ENCODE measurements at regions not wholly inside any gene's neighbourhood (a gene's known extent, or its start where the extent isn't known, plus 50 kb on each side); places are given as distances from the start of the nearest gene placed in this dataset.

DNA sequence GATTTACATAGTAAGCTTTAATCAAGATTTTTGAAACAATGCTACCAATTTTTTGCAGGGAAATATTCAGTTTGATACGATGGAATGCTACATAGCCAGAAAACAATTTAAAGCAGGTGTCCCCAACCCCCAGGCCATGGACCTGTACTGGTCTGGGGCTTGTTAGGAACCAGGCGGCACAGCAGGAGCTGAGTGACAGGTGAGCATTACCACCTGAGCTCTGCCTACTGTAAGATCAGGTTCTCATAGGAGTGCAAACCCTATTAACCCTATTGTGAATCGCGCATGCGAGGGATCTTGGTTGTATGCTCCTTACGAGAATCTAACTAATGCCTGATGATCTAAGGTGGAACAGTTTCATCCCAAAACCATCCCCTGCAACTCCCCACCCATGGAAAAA lies 322.6 kb upstream of the NECTIN3 start:
- Histone ChIP-seq H3K27ac (ENCODE audit: low read length) (no peak overlapping the region), H3K36me3 (ENCODE audit: control insufficient read depth in 2 of 2, extremely low read depth in 1 of 2, insufficient read depth in 1 of 2, low read length in 1 of 2) (no peaks in the 10 kb centered on the region), H3K4me3 (ENCODE audit: control insufficient read depth in 1 of 2, extremely low read depth in 1 of 2, low read length in 1 of 2) (no peak overlapping the region), H3K4me1 (ENCODE audit: control insufficient read depth in 1 of 2, extremely low read depth in 1 of 2, insufficient read depth in 2 of 2, low read length in 2 of 2) (no peaks in the 10 kb centered on the region), H3K27me3 (replicated peaks in 1 of 2; ENCODE audit: control insufficient read depth in 2 of 2, extremely low read depth in 1 of 2, insufficient read depth in 2 of 2, low read length in 1 of 2) (no peaks in the 10 kb centered on the region), H3K9me3 (no peaks in the 10 kb centered on the region)
- Mint-ChIP-seq H3K4me1 (no peaks in the 10 kb centered on the region), H3K9me3 (no peaks in the 10 kb centered on the region), H3K4me3 (no peak overlapping the region), H3K27ac (no peak overlapping the region), H3K27me3 (peaks cover 0 to 7% of the 10 kb centered on the region in 2 donors), H3K36me3 (no peaks in the 10 kb centered on the region)
- DNase-seq (no peak), ATAC-seq (replicated peaks in 1 of 4) (no peak)
- ChIA-PET CTCF (no interaction called here), POLR2A (no interaction called here)
- 93% methylated on average over 5 of the region's 6 CpGs for WGBS (ENCODE audit: insufficient coverage)

GRCh38 chr3:110750201-110750600 lies 321.4 kb upstream of the NECTIN3 start:
- H3K27me3 ChIP-seq (replicated peaks in 1 of 2; ENCODE audit: control insufficient read depth in 2 of 2, extremely low read depth in 1 of 2, insufficient read depth in 2 of 2, low read length in 1 of 2), result no peaks in the 10 kb centered on the region
- no peaks in the 10 kb centered on the region for H3K36me3 ChIP-seq (ENCODE audit: control insufficient read depth in 2 of 2, extremely low read depth in 1 of 2, insufficient read depth in 1 of 2, low read length in 1 of 2)
- ChIA-PET POLR2A (no interaction called here), CTCF (interaction anchor here in 1 of 2 donors (0.6 kb wide), 1 partner anchor 1407 kb away, joined by 3 read pairs; no protein-coding TSS in a partner anchor)
- no peak overlapping the region for H3K27ac ChIP-seq (ENCODE audit: low read length)
- H3K4me3 ChIP-seq (ENCODE audit: control insufficient read depth in 1 of 2, extremely low read depth in 1 of 2, low read length in 1 of 2), result no peak overlapping the region
- Mint-ChIP-seq H3K4me3 (no peak overlapping the region), H3K27ac (no peak overlapping the region), H3K36me3 (no peaks in the 10 kb centered on the region), H3K27me3 (peaks cover 0 to 7% of the 10 kb centered on the region in 2 donors), H3K9me3 (no peaks in the 10 kb centered on the region), H3K4me1 (no peaks in the 10 kb centered on the region)
- H3K4me1 ChIP-seq (ENCODE audit: control insufficient read depth in 1 of 2, extremely low read depth in 1 of 2, insufficient read depth in 2 of 2, low read length in 2 of 2), result no peaks in the 10 kb centered on the region
- no peaks in the 10 kb centered on the region for H3K9me3 ChIP-seq
- ATAC-seq (replicated peaks in 1 of 4) (no peak), DNase-seq (no peak)

- ATAC-seq (replicated peaks in 1 of 4) (no peak), DNase-seq (no peak)
- CTCF ChIA-PET, result no interaction called here
- Histone ChIP-seq H3K4me3 (ENCODE audit: control insufficient read depth in 1 of 2, extremely low read depth in 1 of 2, low read length in 1 of 2) (no peak overlapping the region), H3K9me3 (no peaks in the 10 kb centered on the region), H3K36me3 (ENCODE audit: control insufficient read depth in 2 of 2, extremely low read depth in 1 of 2, insufficient read depth in 1 of 2, low read length in 1 of 2) (no peaks in the 10 kb centered on the region), H3K27me3 (replicated peaks in 1 of 2; ENCODE audit: control insufficient read depth in 2 of 2, extremely low read depth in 1 of 2, insufficient read depth in 2 of 2, low read length in 1 of 2) (no peaks in the 10 kb centered on the region), H3K4me1 (ENCODE audit: control insufficient read depth in 1 of 2, extremely low read depth in 1 of 2, insufficient read depth in 2 of 2, low read length in 2 of 2) (no peaks in the 10 kb centered on the region), H3K27ac (ENCODE audit: low read length) (no peak overlapping the region)
- Mint-ChIP-seq H3K36me3 (no peaks in the 10 kb centered on the region), H3K27ac (no peak overlapping the region), H3K27me3 (no peaks in the 10 kb centered on the region), H3K9me3 (no peaks in the 10 kb centered on the region), H3K4me1 (no peaks in the 10 kb centered on the region), H3K4me3 (no peak overlapping the region)
- 40% methylated on average over 1 of the region's 3 CpGs for WGBS (ENCODE audit: insufficient coverage)
- POLR2A ChIA-PET, result interaction anchor here in 1 of 2 donors (0.5 kb wide), 1 partner anchor 38 kb away, joined by 3 read pairs; no protein-coding TSS in a partner anchor
Measured at GRCh38 chr3:110752307-110752706, 319.3 kb upstream of the NECTIN3 start.

- Histone ChIP-seq H3K4me3 (ENCODE audit: control insufficient read depth in 1 of 2, extremely low read depth in 1 of 2, low read length in 1 of 2) (no peak overlapping the region), H3K9me3 (no peaks in the 10 kb centered on the region), H3K27ac (ENCODE audit: low read length) (no peak overlapping the region), H3K27me3 (replicated peaks in 1 of 2; ENCODE audit: control insufficient read depth in 2 of 2, extremely low read depth in 1 of 2, insufficient read depth in 2 of 2, low read length in 1 of 2) (no peaks in the 10 kb centered on the region), H3K36me3 (ENCODE audit: control insufficient read depth in 2 of 2, extremely low read depth in 1 of 2, insufficient read depth in 1 of 2, low read length in 1 of 2) (no peaks in the 10 kb centered on the region), H3K4me1 (ENCODE audit: control insufficient read depth in 1 of 2, extremely low read depth in 1 of 2, insufficient read depth in 2 of 2, low read length in 2 of 2) (no peaks in the 10 kb centered on the region)
- Mint-ChIP-seq H3K9me3 (no peaks in the 10 kb centered on the region), H3K27me3 (no peaks in the 10 kb centered on the region), H3K4me3 (no peak overlapping the region), H3K27ac (no peak overlapping the region), H3K4me1 (no peaks in the 10 kb centered on the region), H3K36me3 (no peaks in the 10 kb centered on the region)
- ChIA-PET CTCF (no interaction called here), POLR2A (no interaction called here)
- no peak for ATAC-seq (replicated peaks in 1 of 4)
- DNase-seq, result no peak
- 91% methylated on average over 1 of the region's 1 CpG for WGBS (ENCODE audit: insufficient coverage)
Measured at GRCh38 chr3:110753516-110753915, 318.1 kb upstream of the NECTIN3 start.

- ATAC-seq (replicated peaks in 1 of 4) (no peak), DNase-seq (no peak)
- no peak overlapping the region for H3K4me3 Mint-ChIP-seq
- H3K4me1 Mint-ChIP-seq, result no peaks in the 10 kb centered on the region
- ChIA-PET POLR2A (no interaction called here), CTCF (interaction anchor here in 1 of 2 donors (0.5 kb wide), 1 partner anchor 18 kb away, joined by 4 read pairs; no protein-coding TSS in a partner anchor)
- H3K27ac Mint-ChIP-seq, result no peak overlapping the region
- H3K9me3 Mint-ChIP-seq, result no peaks in the 10 kb centered on the region
- Histone ChIP-seq H3K9me3 (no peaks in the 10 kb centered on the region), H3K27me3 (replicated peaks in 1 of 2; ENCODE audit: control insufficient read depth in 2 of 2, extremely low read depth in 1 of 2, insufficient read depth in 2 of 2, low read length in 1 of 2) (no peaks in the 10 kb centered on the region), H3K36me3 (ENCODE audit: control insufficient read depth in 2 of 2, extremely low read depth in 1 of 2, insufficient read depth in 1 of 2, low read length in 1 of 2) (no peaks in the 10 kb centered on the region), H3K4me3 (ENCODE audit: control insufficient read depth in 1 of 2, extremely low read depth in 1 of 2, low read length in 1 of 2) (no peak overlapping the region), H3K4me1 (ENCODE audit: control insufficient read depth in 1 of 2, extremely low read depth in 1 of 2, insufficient read depth in 2 of 2, low read length in 2 of 2) (no peaks in the 10 kb centered on the region), H3K27ac (ENCODE audit: low read length) (no peak overlapping the region)
- 67% methylated on average over 1 of the region's 3 CpGs for WGBS (ENCODE audit: insufficient coverage)
- no peaks in the 10 kb centered on the region for H3K27me3 Mint-ChIP-seq
- H3K36me3 Mint-ChIP-seq, result no peaks in the 10 kb centered on the region
Measured at GRCh38 chr3:110754212-110754916, 317.3 kb upstream of the NECTIN3 start.

GRCh38 chr3:110755345-110755744 lies 316.3 kb upstream of the NECTIN3 start:
- DNase-seq, result no peak
- H3K9me3 Mint-ChIP-seq, result no peaks in the 10 kb centered on the region
- Histone ChIP-seq H3K9me3 (no peaks in the 10 kb centered on the region), H3K4me3 (ENCODE audit: control insufficient read depth in 1 of 2, extremely low read depth in 1 of 2, low read length in 1 of 2) (no peak overlapping the region), H3K27ac (ENCODE audit: low read length) (no peak overlapping the region), H3K27me3 (replicated peaks in 1 of 2; ENCODE audit: control insufficient read depth in 2 of 2, extremely low read depth in 1 of 2, insufficient read depth in 2 of 2, low read length in 1 of 2) (no peaks in the 10 kb centered on the region), H3K4me1 (ENCODE audit: control insufficient read depth in 1 of 2, extremely low read depth in 1 of 2, insufficient read depth in 2 of 2, low read length in 2 of 2) (no peaks in the 10 kb centered on the region), H3K36me3 (ENCODE audit: control insufficient read depth in 2 of 2, extremely low read depth in 1 of 2, insufficient read depth in 1 of 2, low read length in 1 of 2) (no peaks in the 10 kb centered on the region)
- no CpG with 5 or more reads among the region's 7 CpGs for WGBS (ENCODE audit: insufficient coverage)
- H3K4me3 Mint-ChIP-seq, result no peak overlapping the region
- no peak for ATAC-seq (replicated peaks in 1 of 4)
- no peak overlapping the region for H3K27ac Mint-ChIP-seq
- no peaks in the 10 kb centered on the region for H3K4me1 Mint-ChIP-seq
- CTCF ChIA-PET, result no interaction called here
- no peaks in the 10 kb centered on the region for H3K36me3 Mint-ChIP-seq
- POLR2A ChIA-PET, result no interaction called here
- H3K27me3 Mint-ChIP-seq, result no peaks in the 10 kb centered on the region

- Mint-ChIP-seq H3K27me3 (no peaks in the 10 kb centered on the region), H3K27ac (no peak overlapping the region), H3K9me3 (no peaks in the 10 kb centered on the region), H3K36me3 (no peaks in the 10 kb centered on the region), H3K4me3 (no peak overlapping the region), H3K4me1 (no peaks in the 10 kb centered on the region)
- ChIA-PET CTCF (no interaction called here), POLR2A (no interaction called here)
- no peak for ATAC-seq (replicated peaks in 1 of 4)
- no peak overlapping the region for H3K27ac ChIP-seq (ENCODE audit: low read length)
- H3K27me3 ChIP-seq (replicated peaks in 1 of 2; ENCODE audit: control insufficient read depth in 2 of 2, extremely low read depth in 1 of 2, insufficient read depth in 2 of 2, low read length in 1 of 2), result no peaks in the 10 kb centered on the region
- no peaks in the 10 kb centered on the region for H3K4me1 ChIP-seq (ENCODE audit: control insufficient read depth in 1 of 2, extremely low read depth in 1 of 2, insufficient read depth in 2 of 2, low read length in 2 of 2)
- no peaks in the 10 kb centered on the region for H3K9me3 ChIP-seq
- no peaks in the 10 kb centered on the region for H3K36me3 ChIP-seq (ENCODE audit: control insufficient read depth in 2 of 2, extremely low read depth in 1 of 2, insufficient read depth in 1 of 2, low read length in 1 of 2)
- H3K4me3 ChIP-seq (ENCODE audit: control insufficient read depth in 1 of 2, extremely low read depth in 1 of 2, low read length in 1 of 2), result no peak overlapping the region
- DNase-seq, result no peak
- WGBS (ENCODE audit: insufficient coverage), result 84% methylated on average over 3 of the region's 6 CpGs
Measured at GRCh38 chr3:110756705-110757104, 314.9 kb upstream of the NECTIN3 start.
